Sigmoid colon (tissue), 4 donors: ENCODE measurements at regions not wholly inside any gene's neighbourhood (a gene's known extent, or its start where the extent isn't known, plus 50 kb on each side); places are given as distances from the start of the nearest gene placed in this dataset.

Experiments
- CTCF ChIP-seq, 4 experiments: fragments of 450-650 bp in 3 of 4; fragments of 200-600 bp in 1 of 4; IDR thresholded peaks; one replicate each; pipeline ENCODE4 v1.5.1; 2016 to 2019; ENCODE audit warnings: antibody characterized with exemption in 4 of 4, mild to moderate bottlenecking in 3 of 4, moderate library complexity in 2 of 4
- EP300 ChIP-seq, 4 donors: sonication (generic); formaldehyde crosslinking; IDR thresholded peaks; one replicate each; pipeline ENCODE4 v1.6.1; 2017; ENCODE audit warnings: antibody characterized with exemption in 4 of 4
- POLR2A ChIP-seq, 2 donors: fragments of 450-650 bp; IDR thresholded peaks; one replicate each; pipeline ENCODE4 v1.6.1; 2016; ENCODE audit warnings: antibody characterized with exemption in 2 of 2, mild to moderate bottlenecking in 2 of 2, moderate library complexity in 2 of 2
- POLR2AphosphoS5 ChIP-seq, 4 donors: sonication (generic); formaldehyde crosslinking; IDR thresholded peaks; one replicate each; pipeline ENCODE4 v1.6.1; 2017; ENCODE audit warnings: antibody characterized with exemption in 4 of 4

- TF ChIP-seq CTCF (IDR thresholded peaks at IDR 0.05) (no peak), POLR2AphosphoS5 (IDR thresholded peaks at IDR 0.05) (no peak), EP300 (IDR thresholded peaks at IDR 0.05) (no peak), POLR2A (IDR thresholded peaks at IDR 0.05) (no peak)
Measured at GRCh38 chr2:177074099-177074710, 138.4 kb upstream of the HNRNPA3 start.
